Heart right ventricle (tissue), 16 donors: ENCODE measurements at regions not wholly inside any gene's neighbourhood (a gene's known extent, or its start where the extent isn't known, plus 50 kb on each side); places are given as distances from the start of the nearest gene placed in this dataset.

Experiments used
- ATAC-seq, 8 donors: fragments of 200-7000 bp; cut with Tn5 transposase; one replicate each; pipeline ENCODE4 v1.9.1; 2020; ENCODE audit warnings: mild to moderate bottlenecking in 8 of 8, moderate library complexity in 8 of 8, moderate number of reproducible peaks in 1 of 8
- DNase-seq, 2 donors: peaks; one replicate each; pipeline ENCODE4 v3.0.0-alpha.2; 2020
- H3K27ac ChIP-seq, 10 donors: fragments of 200-600 bp; sonication (generic) in 2 of 10; one replicate each; pipeline versions ENCODE4 v1.5.0 to v1.8.0; 2020 to 2022; ENCODE audit warnings: mild to moderate bottlenecking in 3 of 10
- H3K27me3 ChIP-seq, 7 donors: fragments of 200-600 bp; one replicate each; pipeline ENCODE4 v1.8.0; 2021 to 2022; ENCODE audit warnings: mild to moderate bottlenecking in 2 of 7
- H3K36me3 ChIP-seq, 9 donors: fragments of 200-600 bp; sonication (generic) in 1 of 9; one replicate each; pipeline versions ENCODE4 v1.5.0 to v1.8.0; 2020 to 2022; ENCODE audit warnings: mild to moderate bottlenecking in 2 of 9
- H3K4me1 ChIP-seq, 9 donors: fragments of 200-600 bp; sonication (generic) in 1 of 9; one replicate each; pipeline versions ENCODE4 v1.5.0 to v1.8.0; 2020 to 2022; ENCODE audit warnings: mild to moderate bottlenecking in 4 of 9
- H3K4me3 ChIP-seq, 10 donors: fragments of 200-600 bp; sonication (generic) in 2 of 10; one replicate each; pipeline versions ENCODE4 v1.5.0 to v1.8.0; 2020 to 2022; ENCODE audit warnings: mild to moderate bottlenecking in 7 of 10, moderate library complexity in 2 of 10
- H3K9me3 ChIP-seq, 11 donors: fragments of 200-600 bp in 10 of 11; sonication (generic) in 2 of 11; one replicate each; pipeline versions ENCODE4 v1.5.0 to v1.8.0; 2013 to 2022; ENCODE audit warnings: mild to moderate bottlenecking in 2 of 11, control low read depth in 1 of 11, moderate library complexity in 1 of 11
- WGBS, 2 donors: extraction: QIAGEN DNeasy Blood & Tissue Kit; methylation state at CpG; one replicate each; pipeline ENCODE4 v1.1.7; 2013; ENCODE audit warnings: inconsistent platforms in 1 of 2; 5-methylcytosine and 5-hydroxymethylcytosine counted together
- intact Hi-C, 10 donors: fragments of 100-400 bp; cut with DNase I; formaldehyde crosslinking; loops; one replicate each; pipeline versions ENCODE4 v1.11.1 to v1.14.2; 2022
- TF ChIP-seq, protein P1 (sequence below), 9 donors: fragments of 200-600 bp; sonication (generic) in 2 of 9; IDR thresholded peaks; one replicate each; pipeline versions ENCODE4 v1.5.0 to v1.8.0; 2021 to 2022; ENCODE audit warnings: antibody characterized with exemption in 9 of 9, mild to moderate bottlenecking in 5 of 9, moderate library complexity in 1 of 9
- donor health status: Arrhythmogenic right ventricular cardiomyopathy.
- donor health status: ischemic (EF 13 %, LVEDD 7.1; RV severe dilation, severe dysfunction).
- donor health status: healthy with polysubstance abuse.
- donor health status: DM: no; HTN: yes; CAD: no.
- donor health status: DM: no; HTN: no; CAD: no.
- donor health status: ischemic (EF 25% LVEDD 6.9; RV normal size, moderate dysfunction).
- donor health status: ischemic (EF 25% LVEDD 5.7; RV mildly dilated, moderate dysfunction).
- donor health status: healthy.
- donor health status: DM: yes; HTN: yes; CAD: no.
- donor health status: Ischemic cardiomyopathy.
- donor health status: ischemic (EF 35%, LVEDD 5.7; RV mildly dilated, moderate dysfunction).
- donor health status: nonischemic (EF 11% LVEDD 7.7; RV severe dilation, severe dysfunction).
- donor health status: DM: yes; HTN: yes; CAD: no.
- donor health status: PGD.
- donor health status: ischemic (EF 29% LVEDD 5.4; RV normal size, mild dysfunction).
- donor health status: nonischemic (EF 23%, LVEDD 6.1; RV moderate dilation, normal function).

DNA sequence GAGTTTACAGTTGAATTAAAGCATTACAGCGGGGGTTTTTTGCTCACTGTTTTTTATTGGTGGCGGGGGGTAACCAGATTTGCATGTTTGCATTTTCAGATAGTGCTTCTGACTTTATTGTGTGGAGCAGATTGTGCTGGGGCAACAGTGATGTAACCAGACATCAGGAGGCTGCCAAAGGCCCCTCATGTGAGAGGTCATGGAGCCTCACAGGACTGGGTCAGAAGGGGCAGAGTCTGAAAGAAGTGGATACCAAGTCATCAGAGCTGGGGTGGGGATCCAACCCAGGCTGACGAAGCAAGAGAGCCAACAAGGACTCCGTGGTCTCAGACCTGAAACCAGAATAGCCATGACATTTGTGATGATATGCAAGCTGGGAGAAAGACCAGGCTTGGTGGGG lies 259.4 kb upstream of the TAS2R1 start:
- WGBS, 2 donors, result 69 to 76% methylated on average over 4 of the region's 4 CpGs
- H3K4me1 ChIP-seq, result no peaks in the 10 kb centered on the region
- DNase-seq (no peak), ATAC-seq (no peak)
- intact Hi-C loops, result no loop called here
- TF ChIP-seq, protein P1, sequence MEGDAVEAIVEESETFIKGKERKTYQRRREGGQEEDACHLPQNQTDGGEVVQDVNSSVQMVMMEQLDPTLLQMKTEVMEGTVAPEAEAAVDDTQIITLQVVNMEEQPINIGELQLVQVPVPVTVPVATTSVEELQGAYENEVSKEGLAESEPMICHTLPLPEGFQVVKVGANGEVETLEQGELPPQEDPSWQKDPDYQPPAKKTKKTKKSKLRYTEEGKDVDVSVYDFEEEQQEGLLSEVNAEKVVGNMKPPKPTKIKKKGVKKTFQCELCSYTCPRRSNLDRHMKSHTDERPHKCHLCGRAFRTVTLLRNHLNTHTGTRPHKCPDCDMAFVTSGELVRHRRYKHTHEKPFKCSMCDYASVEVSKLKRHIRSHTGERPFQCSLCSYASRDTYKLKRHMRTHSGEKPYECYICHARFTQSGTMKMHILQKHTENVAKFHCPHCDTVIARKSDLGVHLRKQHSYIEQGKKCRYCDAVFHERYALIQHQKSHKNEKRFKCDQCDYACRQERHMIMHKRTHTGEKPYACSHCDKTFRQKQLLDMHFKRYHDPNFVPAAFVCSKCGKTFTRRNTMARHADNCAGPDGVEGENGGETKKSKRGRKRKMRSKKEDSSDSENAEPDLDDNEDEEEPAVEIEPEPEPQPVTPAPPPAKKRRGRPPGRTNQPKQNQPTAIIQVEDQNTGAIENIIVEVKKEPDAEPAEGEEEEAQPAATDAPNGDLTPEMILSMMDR (IDR thresholded peaks at IDR 0.05), result no peak
- H3K36me3 ChIP-seq, result no peaks in the 10 kb centered on the region
- H3K9me3 ChIP-seq, result peaks cover 0 to 9% (median 2%) of the 10 kb centered on the region in 11 donors
- no peak overlapping the region for H3K27ac ChIP-seq
- H3K4me3 ChIP-seq, result no peak overlapping the region
- H3K27me3 ChIP-seq, result peaks cover 0 to 3% (median 0%) of the 10 kb centered on the region in 7 donors

DNA sequence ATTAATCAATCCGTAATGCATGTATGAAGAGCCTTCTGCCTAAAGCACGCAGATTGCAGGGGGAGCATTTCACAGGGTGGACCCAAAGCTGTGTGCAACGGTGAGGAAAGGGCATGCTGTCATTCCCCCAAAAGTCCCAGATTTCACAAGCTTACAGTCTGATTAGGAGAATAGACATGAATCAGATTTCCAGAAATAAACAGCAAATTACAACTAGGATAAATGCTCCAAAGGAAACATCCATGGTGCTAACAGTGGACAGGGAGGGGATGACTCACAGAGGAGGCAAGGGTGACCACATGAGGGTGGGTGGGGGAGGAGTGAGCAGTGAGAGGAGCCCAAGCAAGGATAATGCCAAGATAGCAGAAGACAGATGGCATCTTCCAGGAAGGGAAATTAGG lies 258.4 kb upstream of the TAS2R1 start:
- Histone ChIP-seq H3K36me3 (no peaks in the 10 kb centered on the region), H3K27me3 (no peaks in the 10 kb centered on the region), H3K27ac (no peak overlapping the region), H3K4me3 (no peak overlapping the region), H3K9me3 (no peaks in the 10 kb centered on the region), H3K4me1 (no peaks in the 10 kb centered on the region)
- intact Hi-C loops, result no loop called here
- TF ChIP-seq, protein P1 (IDR thresholded peaks at IDR 0.05), result no peak
- ATAC-seq, result no peak
- DNase-seq, result no peak
- WGBS, 2 donors, result 77 to 85% methylated on average over 3 of the region's 3 CpGs

DNA sequence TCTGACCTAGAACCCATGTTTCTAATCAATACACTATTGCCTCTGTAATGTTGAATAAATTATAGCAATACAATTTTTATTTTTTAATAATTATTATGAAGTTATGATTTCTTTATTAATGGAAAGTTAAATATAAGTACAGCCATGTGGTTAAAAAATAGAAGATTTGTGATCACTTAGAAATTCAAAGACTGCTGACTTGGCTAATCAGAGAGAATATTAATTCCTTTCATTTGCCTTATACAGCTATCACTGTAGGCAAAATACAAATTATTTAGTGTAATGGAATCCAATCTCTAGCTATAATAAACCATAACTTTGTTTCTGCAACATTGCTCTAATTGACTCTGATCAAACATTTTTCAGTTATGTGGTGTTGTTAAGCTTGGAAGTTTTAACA lies 255.0 kb upstream of the TAS2R1 start:
- Histone ChIP-seq H3K27me3 (no peaks in the 10 kb centered on the region), H3K4me3 (no peak overlapping the region), H3K27ac (no peak overlapping the region), H3K4me1 (no peaks in the 10 kb centered on the region), H3K36me3 (no peaks in the 10 kb centered on the region), H3K9me3 (peaks cover 0 to 19% (median 6%) of the 10 kb centered on the region in 11 donors)
- TF ChIP-seq, protein P1 (IDR thresholded peaks at IDR 0.05), result no peak
- ATAC-seq (no peak), DNase-seq (no peak)
- intact Hi-C loops, result no loop called here

DNA sequence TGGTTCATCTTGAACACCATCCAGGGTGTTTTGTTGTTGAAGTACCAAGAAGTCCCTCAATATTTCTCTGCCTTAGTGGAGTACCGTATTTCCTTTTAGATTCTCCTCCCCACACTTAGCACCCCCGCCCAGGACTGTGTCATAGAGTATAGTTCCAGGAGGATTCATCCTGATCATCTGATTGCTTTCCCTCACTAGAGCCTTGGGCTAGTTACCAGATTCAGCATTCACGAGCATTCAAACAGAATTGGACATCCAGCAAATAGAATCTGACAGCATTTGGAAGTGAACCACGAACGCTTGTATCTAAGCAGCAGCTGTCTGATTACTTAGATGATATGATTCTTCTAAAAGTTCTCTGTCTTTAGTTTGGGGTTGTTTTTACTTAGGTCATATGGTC lies 248.1 kb upstream of the TAS2R1 start:
- H3K27ac ChIP-seq, result no peak overlapping the region
- peaks cover 0 to 19% (median 6%) of the 10 kb centered on the region in 11 donors for H3K9me3 ChIP-seq
- no peak for DNase-seq
- WGBS, 2 donors, result 64% methylated on average over 5 of the region's 5 CpGs
- intact Hi-C loops, result no loop called here
- H3K4me3 ChIP-seq, result no peak overlapping the region
- no peaks in the 10 kb centered on the region for H3K36me3 ChIP-seq
- H3K27me3 ChIP-seq, result no peaks in the 10 kb centered on the region
- H3K4me1 ChIP-seq, result no peaks in the 10 kb centered on the region
- TF ChIP-seq, protein P1 (IDR thresholded peaks at IDR 0.05), result no peak
- no peak for ATAC-seq

DNA sequence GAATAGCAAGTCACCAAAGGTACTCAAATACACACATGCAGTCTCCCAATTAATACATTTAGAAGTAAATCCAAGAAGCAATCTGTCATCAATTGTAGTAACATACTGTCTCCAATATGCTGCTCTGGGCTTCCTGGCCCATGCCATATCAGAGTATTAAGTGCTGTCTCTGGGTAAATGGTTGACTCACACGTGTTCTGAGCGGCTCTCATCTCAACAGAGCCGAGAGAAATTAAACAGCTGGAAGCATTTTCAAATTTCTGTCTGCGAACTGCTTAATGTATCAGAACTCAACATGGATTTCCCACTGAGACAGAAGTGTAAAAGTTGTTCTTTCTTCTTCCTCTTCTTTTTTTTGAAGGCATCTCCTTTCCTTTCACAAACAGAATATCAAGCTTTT lies 247.3 kb upstream of the TAS2R1 start:
- Histone ChIP-seq H3K9me3 (peaks cover 0 to 19% (median 6%) of the 10 kb centered on the region in 11 donors), H3K4me1 (no peaks in the 10 kb centered on the region), H3K27ac (no peak overlapping the region), H3K36me3 (no peaks in the 10 kb centered on the region), H3K27me3 (no peaks in the 10 kb centered on the region), H3K4me3 (no peak overlapping the region)
- DNase-seq (no peak), ATAC-seq (no peak)
- intact Hi-C loops, result no loop called here
- TF ChIP-seq, protein P1 (IDR thresholded peaks at IDR 0.05), result no peak
- WGBS, 2 donors, result 62 to 74% methylated on average over 4 of the region's 4 CpGs
